ENCODE measurements at regions not wholly inside any gene's neighbourhood (a gene's known extent, or its start where the extent isn't known, plus 50 kb on each side); places are given as distances from the start of the nearest gene placed in this dataset.

DNA sequence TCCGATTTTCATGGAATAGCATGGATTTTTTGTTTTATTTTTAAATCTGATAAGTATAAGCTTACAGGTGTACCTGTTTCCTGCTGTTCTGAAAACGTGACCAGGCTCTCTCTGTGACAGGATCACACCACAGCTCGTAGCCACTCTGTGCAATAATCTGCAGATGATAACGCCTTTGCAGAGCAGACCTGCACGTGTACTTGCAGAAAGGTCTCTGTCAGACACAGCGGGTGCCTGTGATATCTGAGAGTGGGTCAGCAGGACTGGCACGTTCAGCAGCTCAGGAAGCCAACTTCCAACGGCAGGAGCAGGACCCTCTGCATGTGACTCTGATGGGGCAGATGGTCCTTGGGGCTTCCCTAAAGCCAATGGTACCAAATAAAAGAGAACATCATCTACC, 68.6 kb upstream of the HDDC2 start:
- no peak overlapping the region for H2BK5ac ChIP-seq (ENCODE audit: low read depth, low read length, poor library complexity, severe bottlenecking)
- no peak overlapping the region for H3K4me2 ChIP-seq (ENCODE audit: low read depth, low read length)
- no peak overlapping the region for H2AK5ac ChIP-seq (ENCODE audit: low read depth, low read length)
- H3K56ac ChIP-seq (ENCODE audit: extremely low read depth, insufficient read depth, low read length) = no peak overlapping the region
- H3K4ac ChIP-seq (ENCODE audit: low read depth, low read length) = no peak overlapping the region
- intact Hi-C loops (cut with micrococcal nuclease) = no loop called here
- ChIA-PET CTCF (no interaction called here), POLR2A (ENCODE audit: unreplicated experiment) (no interaction called here)
- WGBS, 2 experiments (ENCODE audit: extremely low coverage in 2 of 2, insufficient read length in 1 of 2) = 0% methylated on average over 2 of the region's 8 CpGs; no CpG with 5 or more reads in 1 of the 2 experiments
- peaks cover 9% of the 10 kb centered on the region for H3K27me3 ChIP-seq (ENCODE audit: control insufficient read depth, insufficient read depth, low read length)
- TF ChIP-seq FOS (IDR thresholded peaks at IDR 0.05; ENCODE audit: low read depth, low read length) (no peak), RAD21 (IDR thresholded peaks at IDR 0.05; ENCODE audit: low read length) (no peak), MAFK (IDR thresholded peaks at IDR 0.05; ENCODE audit: low read depth, low read length) (no peak), ELK1 (IDR thresholded peaks at IDR 0.05; ENCODE audit: borderline replicate concordance, low read depth, low read length) (no peak), NFE2L2 (IDR thresholded peaks at IDR 0.05; ENCODE audit: low read depth, low read length) (no peak), MAZ (IDR thresholded peaks at IDR 0.05; ENCODE audit: borderline replicate concordance, low read depth, low read length) (no peak), CEBPB (IDR thresholded peaks at IDR 0.05; ENCODE audit: low read depth, low read length) (no peak), POLR2A (IDR thresholded peaks at IDR 0.05; ENCODE audit: low read depth, low read length) (no peak), CHD1 (IDR thresholded peaks at IDR 0.05; ENCODE audit: low read depth, low read length) (no peak)
- no peak overlapping the region for H3K27ac ChIP-seq (ENCODE audit: insufficient read depth, low read length)
- H3K79me1 ChIP-seq (ENCODE audit: low read depth in 1 of 2, low read length in 2 of 2) = no peaks in the 10 kb centered on the region
- in situ Hi-C loops (cut with MboI; ENCODE audit: low sequenced_read_pairs) = no loop called here
- H3K18ac ChIP-seq (ENCODE audit: low read depth, low read length) = no peak overlapping the region
- H2BK20ac ChIP-seq (ENCODE audit: low read depth, low read length) = no peak overlapping the region
- no peak overlapping the region for H4K91ac ChIP-seq (ENCODE audit: insufficient read depth, low read depth, low read length)
- ATAC-seq (ENCODE audit: low read depth) = no peak
- H3K36me3 ChIP-seq (ENCODE audit: control insufficient read depth, insufficient read depth, low read length) = no peaks in the 10 kb centered on the region
- H2BK15ac ChIP-seq (ENCODE audit: low read depth, low read length) = no peak overlapping the region
- no peak overlapping the region for H2AK9ac ChIP-seq (replicated peaks; ENCODE audit: low read depth, low read length, poor library complexity)
- DNase-seq = no peak
- H4K5ac ChIP-seq (ENCODE audit: low read depth, low read length) = no peak overlapping the region
- H3K14ac ChIP-seq (replicated peaks; ENCODE audit: low read depth, low read length) = no peak overlapping the region
- no peaks in the 10 kb centered on the region for H4K20me1 ChIP-seq (ENCODE audit: insufficient read depth, low read length)
- no TSS peak for BruUV-seq (replicated peaks)
- H2AFZ ChIP-seq (replicated peaks; ENCODE audit: low read length, poor library complexity) = no peak overlapping the region
- H3K9me1 ChIP-seq (ENCODE audit: insufficient read depth, low read length) = no peaks in the 10 kb centered on the region
- H3K9me3 ChIP-seq (ENCODE audit: control insufficient read depth, insufficient read depth, low read length) = no peaks in the 10 kb centered on the region
- no peak overlapping the region for H3K23ac ChIP-seq (ENCODE audit: low read depth, low read length)
- dilution Hi-C loops (cut with HindIII; ENCODE audit: low sequenced_read_pairs, unreplicated experiment) = no loop called here
- H3K4me1 ChIP-seq (ENCODE audit: control insufficient read depth, insufficient read depth, low read length) = no peaks in the 10 kb centered on the region
- H2BK120ac ChIP-seq (ENCODE audit: low read depth, low read length) = no peak overlapping the region
- H3K9ac ChIP-seq (ENCODE audit: low read depth, low read length) = no peak overlapping the region
- no peak overlapping the region for H3K4me3 ChIP-seq (ENCODE audit: insufficient read depth, low read depth, low read length)
- no peak overlapping the region for H4K8ac ChIP-seq (ENCODE audit: low read depth in 2 of 2, low read length in 2 of 2)
